Thymus (tissue), 11 donors: ENCODE measurements at regions not wholly inside any gene's neighbourhood (a gene's known extent, or its start where the extent isn't known, plus 50 kb on each side); places are given as distances from the start of the nearest gene placed in this dataset.

Source experiments
- DNase-seq, 9 donors: peaks; one replicate each; pipeline ENCODE4 v3.0.0-alpha.2; 2013; ENCODE audit warnings: low spot score in 9 of 9, low read depth in 6 of 9, missing footprints in 1 of 9
- H3K27ac ChIP-seq, 2 donors: one replicate each; pipeline ENCODE4 v1.5.1; 2013; ENCODE audit warnings: control low read depth in 1 of 2, low read depth in 1 of 2, low read length in 1 of 2, mild to moderate bottlenecking in 1 of 2, moderate library complexity in 1 of 2
- H3K27me3 ChIP-seq, 2 donors: one replicate each; pipeline ENCODE4 v1.5.1; 2013; ENCODE audit warnings: low read length in 1 of 2; ENCODE audit not compliant: control insufficient read depth in 2 of 2, insufficient read depth in 1 of 2
- H3K36me3 ChIP-seq, 2 donors: one replicate each; pipeline ENCODE4 v1.5.1; 2013; ENCODE audit warnings: low read length in 1 of 2, mild to moderate bottlenecking in 1 of 2, moderate library complexity in 1 of 2; ENCODE audit not compliant: control insufficient read depth in 2 of 2, insufficient read depth in 2 of 2
- H3K4me1 ChIP-seq, 2 donors: one replicate each; pipeline ENCODE4 v1.5.1; 2013; ENCODE audit warnings: low read length in 2 of 2; ENCODE audit not compliant: control insufficient read depth in 2 of 2, insufficient read depth in 2 of 2
- H3K4me3 ChIP-seq, 2 donors: one replicate each; pipeline ENCODE4 v1.5.1; 2013; ENCODE audit warnings: low read length in 2 of 2, control low read depth in 1 of 2, mild to moderate bottlenecking in 1 of 2
- H3K9me3 ChIP-seq, 2 donors: one replicate each; pipeline ENCODE4 v1.5.1; 2013; ENCODE audit warnings: low read length in 1 of 2, mild to moderate bottlenecking in 1 of 2; ENCODE audit not compliant: control insufficient read depth in 2 of 2, insufficient read depth in 1 of 2
- WGBS: extraction: QIAGEN DNeasy Blood & Tissue Kit; methylation state at CpG from one replicate; pipeline ENCODE4 v1.1.7; 2013; 5-methylcytosine and 5-hydroxymethylcytosine counted together
- donor health status: healthy.

DNA sequence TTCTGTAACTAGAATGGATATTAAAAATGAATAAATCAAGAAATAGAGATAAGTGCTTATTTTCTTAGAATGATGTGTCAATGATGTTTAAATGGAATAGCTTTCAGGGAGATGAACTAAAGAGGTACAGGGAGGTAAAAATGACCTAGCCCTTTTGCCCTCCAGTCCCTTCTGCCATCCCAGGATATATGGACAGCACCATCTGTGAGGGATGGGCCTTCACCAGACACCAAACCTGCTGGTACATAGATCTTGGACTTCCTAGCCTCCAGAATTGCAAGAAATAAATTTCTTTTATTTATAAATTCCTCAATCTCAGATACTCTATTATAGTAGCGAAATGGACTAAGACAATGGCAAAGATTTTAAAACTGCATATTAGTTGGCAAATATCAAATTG lies 352.0 kb upstream of the THBS1 start:
- no peak overlapping the region for H3K4me3 ChIP-seq
- H3K27ac ChIP-seq: no peak overlapping the region
- H3K9me3 ChIP-seq: no peaks in the 10 kb centered on the region
- no peak for DNase-seq
- WGBS: 96% methylated on average over 1 of the region's 1 CpG
- H3K27me3 ChIP-seq: no peaks in the 10 kb centered on the region
- no peaks in the 10 kb centered on the region for H3K36me3 ChIP-seq
- H3K4me1 ChIP-seq: no peaks in the 10 kb centered on the region

DNA sequence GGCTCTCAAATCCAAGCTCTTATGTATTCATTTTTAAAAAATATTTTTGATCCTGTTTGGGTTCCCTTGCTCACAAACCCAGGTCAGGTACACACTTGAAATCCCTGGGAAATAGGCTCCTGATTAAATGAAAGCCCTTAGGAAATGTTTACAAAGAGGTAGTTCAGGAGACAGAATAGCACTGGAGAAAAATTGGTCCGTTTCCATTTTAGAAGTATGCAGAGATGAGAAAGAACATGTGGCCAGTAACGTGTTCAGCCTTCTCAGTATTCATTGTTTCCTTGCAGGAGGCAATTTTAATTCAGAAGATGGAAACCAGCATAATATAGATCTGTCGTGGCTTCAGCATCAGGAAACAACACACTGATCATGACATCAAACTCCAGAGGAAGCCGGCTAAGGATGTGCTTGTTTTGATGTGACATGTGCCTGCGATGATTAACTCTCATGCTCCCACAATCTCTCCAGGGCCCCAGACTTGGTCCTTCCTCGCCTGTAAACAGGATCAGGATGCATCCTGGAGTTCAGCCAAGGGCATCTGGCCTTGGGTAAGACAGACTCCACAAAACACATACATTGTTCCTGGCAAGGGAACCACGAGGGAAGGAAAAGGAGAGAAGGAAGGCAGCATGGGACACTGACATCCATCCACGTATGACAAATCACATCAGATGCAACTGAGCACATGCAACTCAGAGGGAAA lies 350.5 kb upstream of the THBS1 start:
- DNase-seq: no peak
- no peak overlapping the region for H3K4me3 ChIP-seq
- no peaks in the 10 kb centered on the region for H3K36me3 ChIP-seq
- 81% methylated on average over 8 of the region's 8 CpGs for WGBS
- H3K27ac ChIP-seq: no peak overlapping the region
- H3K9me3 ChIP-seq: no peaks in the 10 kb centered on the region
- H3K27me3 ChIP-seq: no peaks in the 10 kb centered on the region
- H3K4me1 ChIP-seq: no peaks in the 10 kb centered on the region

DNA sequence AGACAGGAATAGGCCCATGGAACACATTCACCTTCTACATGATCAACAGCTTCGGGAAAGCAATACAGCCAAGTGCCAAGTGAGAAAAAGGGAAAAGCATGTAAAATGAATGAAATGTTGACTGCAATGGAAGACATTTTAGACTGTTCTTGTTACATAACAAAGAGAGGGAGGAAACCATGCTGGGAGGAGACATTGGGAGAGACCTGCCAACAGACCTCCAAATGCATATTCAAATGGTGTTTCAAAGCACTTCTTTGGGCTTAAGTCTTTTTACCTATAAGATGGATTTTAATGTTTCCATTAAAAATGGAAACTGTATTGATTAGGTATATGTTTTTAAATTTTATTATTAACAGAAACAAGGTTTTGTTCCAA lies 350.0 kb upstream of the THBS1 start:
- H3K4me3 ChIP-seq: no peak overlapping the region
- no peak for DNase-seq
- H3K4me1 ChIP-seq: no peaks in the 10 kb centered on the region
- H3K36me3 ChIP-seq: no peaks in the 10 kb centered on the region
- 96% methylated on average over 1 of the region's 1 CpG for WGBS
- no peak overlapping the region for H3K27ac ChIP-seq
- H3K9me3 ChIP-seq: no peaks in the 10 kb centered on the region
- no peaks in the 10 kb centered on the region for H3K27me3 ChIP-seq

DNA sequence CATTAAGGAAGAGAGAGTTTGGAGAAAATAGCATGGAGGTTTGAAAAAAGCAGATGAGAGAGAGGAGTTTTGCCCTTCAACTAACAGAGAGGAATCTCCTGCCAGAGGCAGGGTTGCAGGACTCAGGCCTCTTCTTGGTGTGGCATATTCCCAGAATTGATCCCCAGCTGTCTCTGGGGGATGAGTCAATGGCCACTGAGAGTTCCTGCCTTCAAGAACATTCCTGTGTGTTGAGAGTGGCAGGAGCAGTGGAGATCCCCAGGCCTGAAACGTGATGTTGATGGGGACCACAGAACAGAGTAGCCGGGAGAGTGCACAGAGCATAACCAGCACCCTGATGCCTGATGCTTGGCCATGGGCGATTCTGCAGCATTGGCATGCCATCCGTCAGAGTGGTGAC lies 348.4 kb upstream of the THBS1 start:
- no peaks in the 10 kb centered on the region for H3K27me3 ChIP-seq
- H3K4me3 ChIP-seq: no peak overlapping the region
- H3K4me1 ChIP-seq: no peaks in the 10 kb centered on the region
- H3K36me3 ChIP-seq: no peaks in the 10 kb centered on the region
- no peak overlapping the region for H3K27ac ChIP-seq
- 96% methylated on average over 4 of the region's 4 CpGs for WGBS
- DNase-seq: no peak
- H3K9me3 ChIP-seq: no peaks in the 10 kb centered on the region

DNA sequence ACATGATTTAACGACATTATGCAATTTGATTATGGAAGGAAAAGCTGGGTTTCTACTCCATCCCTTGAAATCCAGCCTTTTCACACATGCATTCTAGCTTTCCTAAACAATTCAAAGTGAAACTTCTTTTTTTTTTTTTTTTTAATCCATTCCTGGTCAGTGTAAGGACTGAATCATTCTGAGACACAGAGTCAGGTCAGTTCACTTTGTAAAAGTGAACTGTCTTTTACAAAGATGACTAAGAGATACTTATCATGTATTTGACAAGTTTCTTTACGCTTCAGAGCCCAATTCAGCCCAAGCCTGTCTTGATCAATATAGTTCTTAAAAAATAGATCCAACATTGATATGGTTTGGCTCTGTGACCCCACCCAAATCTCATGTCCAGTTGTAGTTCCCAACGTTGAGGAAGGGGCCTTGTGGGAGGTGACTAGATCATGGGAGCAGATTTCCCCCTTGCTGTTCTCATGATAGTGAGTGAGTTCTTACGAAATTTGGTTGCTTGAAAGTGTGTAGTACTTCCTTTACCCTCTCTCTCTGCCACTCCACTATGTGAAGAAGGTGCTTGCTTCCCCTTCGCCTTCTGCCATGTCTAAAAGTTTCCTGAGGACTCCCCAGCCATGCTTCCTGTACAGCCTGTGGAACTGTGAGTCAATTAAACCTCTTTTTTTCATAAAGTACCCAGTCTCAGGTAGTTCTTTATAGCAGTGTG lies 345.6 kb upstream of the THBS1 start:
- Histone ChIP-seq H3K4me1 (no peaks in the 10 kb centered on the region), H3K27me3 (no peaks in the 10 kb centered on the region), H3K9me3 (no peaks in the 10 kb centered on the region), H3K27ac (no peak overlapping the region), H3K4me3 (no peak overlapping the region), H3K36me3 (no peaks in the 10 kb centered on the region)
- DNase-seq: no peak
- WGBS: 87% methylated on average over 5 of the region's 5 CpGs

- Histone ChIP-seq H3K4me1 (no peaks in the 10 kb centered on the region), H3K27me3 (no peaks in the 10 kb centered on the region), H3K4me3 (no peak overlapping the region), H3K9me3 (no peaks in the 10 kb centered on the region), H3K36me3 (no peaks in the 10 kb centered on the region), H3K27ac (no peak overlapping the region)
- no peak for DNase-seq
Observed at GRCh38 chr15:39236375-39236774, 344.5 kb upstream of the THBS1 start.

DNA sequence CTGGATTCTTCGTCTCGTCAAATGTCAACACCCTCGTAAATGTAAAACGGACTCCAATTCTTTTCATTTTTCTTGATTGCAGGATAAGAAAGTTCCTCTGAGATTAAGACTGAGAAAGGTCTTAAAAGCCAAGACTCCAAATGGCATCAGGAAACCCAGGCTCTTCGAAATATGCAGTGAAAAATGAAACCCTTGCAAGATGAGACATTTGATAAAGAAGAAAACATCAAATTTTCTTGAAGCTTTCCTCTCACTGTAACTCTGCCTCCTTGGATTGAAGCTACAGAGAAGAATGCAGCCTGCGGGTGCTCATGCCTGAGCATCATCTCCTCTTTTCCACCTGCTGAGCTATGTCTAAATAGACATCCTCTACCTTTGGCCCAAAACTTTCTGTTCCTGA lies 342.4 kb upstream of the THBS1 start:
- Histone ChIP-seq H3K4me3 (no peak overlapping the region), H3K27me3 (no peaks in the 10 kb centered on the region), H3K4me1 (no peaks in the 10 kb centered on the region), H3K27ac (no peak overlapping the region), H3K9me3 (no peaks in the 10 kb centered on the region), H3K36me3 (no peaks in the 10 kb centered on the region)
- WGBS: 96% methylated on average over 6 of the region's 6 CpGs
- DNase-seq: no peak

DNA sequence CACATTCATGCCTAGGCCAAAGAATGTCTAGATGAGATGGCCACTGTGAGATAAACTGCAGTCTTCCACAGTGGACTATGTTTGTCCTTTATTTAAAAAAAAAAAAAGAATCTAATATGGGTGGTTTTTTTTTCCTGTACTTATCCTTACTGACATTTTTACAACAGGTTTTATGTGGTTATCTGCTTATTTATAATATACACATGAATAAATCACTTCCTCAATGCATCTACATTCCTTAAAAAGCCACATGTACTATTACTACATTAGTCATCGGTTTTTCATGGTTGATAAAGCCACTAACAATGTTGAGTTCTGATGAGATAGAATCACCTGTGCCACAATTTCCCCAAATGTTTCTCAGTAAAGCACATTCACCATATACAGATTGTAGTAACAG lies 341.3 kb upstream of the THBS1 start:
- no peaks in the 10 kb centered on the region for H3K27me3 ChIP-seq
- H3K9me3 ChIP-seq: no peaks in the 10 kb centered on the region
- H3K27ac ChIP-seq: no peak overlapping the region
- no peak for DNase-seq
- H3K36me3 ChIP-seq: no peaks in the 10 kb centered on the region
- no peaks in the 10 kb centered on the region for H3K4me1 ChIP-seq
- no peak overlapping the region for H3K4me3 ChIP-seq
- 96% methylated on average over 1 of the region's 1 CpG for WGBS

DNA sequence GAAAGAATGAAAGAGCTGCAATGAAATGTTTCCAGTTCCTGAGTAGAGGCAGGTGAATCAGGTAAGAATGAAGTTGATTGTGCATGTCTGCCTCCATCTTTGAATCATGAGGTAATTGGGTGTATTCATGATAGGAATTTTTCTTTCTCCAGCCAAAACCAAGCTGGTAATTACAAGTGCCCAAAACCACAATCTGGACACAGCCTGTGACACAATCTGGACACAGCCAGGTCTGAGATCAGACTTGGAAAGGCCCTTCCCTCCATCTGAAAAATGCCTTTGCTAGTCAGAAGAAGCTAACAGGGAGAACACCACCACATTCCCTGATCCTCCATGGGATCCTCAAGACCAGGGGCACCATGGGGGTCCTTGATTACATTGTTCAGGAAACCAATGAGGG lies 338.5 kb upstream of the THBS1 start:
- no peaks in the 10 kb centered on the region for H3K36me3 ChIP-seq
- no peaks in the 10 kb centered on the region for H3K9me3 ChIP-seq
- H3K4me1 ChIP-seq: no peaks in the 10 kb centered on the region
- no peak overlapping the region for H3K4me3 ChIP-seq
- no peaks in the 10 kb centered on the region for H3K27me3 ChIP-seq
- no peak overlapping the region for H3K27ac ChIP-seq
- DNase-seq: no peak
